ENCODE measurements at regions not wholly inside any gene's neighbourhood (a gene's known extent, or its start where the extent isn't known, plus 50 kb on each side); places are given as distances from the start of the nearest gene placed in this dataset.

- H3K4me2 ChIP-seq (ENCODE audit: low read depth, low read length, poor library complexity, severe bottlenecking) = no peak overlapping the region
These were observed 236.0 kb upstream of the DEFB112 start for GRCh38 chr6:50285735-50286134.

GRCh38 chr6:50288241-50288640 lies 238.5 kb upstream of the DEFB112 start:
- Histone ChIP-seq H4K20me1 (ENCODE audit: insufficient read depth, low read length, poor library complexity, severe bottlenecking) (no peaks in the 10 kb centered on the region), H3K4me2 (ENCODE audit: low read depth, low read length, poor library complexity, severe bottlenecking) (no peak overlapping the region)

More at GRCh38 chr6:50285735-50286134, 236.0 kb upstream of the DEFB112 start:
- Histone ChIP-seq H2AFZ (ENCODE audit: low read length) (no peak overlapping the region), H3K4me3 (ENCODE audit: low read length, poor library complexity, severe bottlenecking) (no peak overlapping the region), H3K9me3 (ENCODE audit: insufficient read depth, low read depth, low read length) (no peaks in the 10 kb centered on the region), H4K20me1 (ENCODE audit: insufficient read depth, low read length, poor library complexity, severe bottlenecking) (no peaks in the 10 kb centered on the region), H3K4me1 (ENCODE audit: insufficient read depth, low read length, poor library complexity, severe bottlenecking) (no peaks in the 10 kb centered on the region), H3F3A (ENCODE audit: low read depth) (no peaks in the 10 kb centered on the region), H3K36me3 (ENCODE audit: insufficient read depth, low read length) (no peaks in the 10 kb centered on the region), H3K27me3 (ENCODE audit: insufficient read depth, low read length, poor library complexity, severe bottlenecking) (no peaks in the 10 kb centered on the region), H3K79me2 (ENCODE audit: insufficient read depth, low read length) (no peaks in the 10 kb centered on the region), H3K9ac (ENCODE audit: low read depth, low read length, poor library complexity, severe bottlenecking) (no peak overlapping the region), H3K9me2 (replicated peaks; ENCODE audit: low read depth, low read length) (no peaks in the 10 kb centered on the region)
- TF ChIP-seq EZH2phosphoT487 (IDR thresholded peaks at IDR 0.05; ENCODE audit: borderline replicate concordance) = no peak
- no peak for TF ChIP-seq CTCF (conservative IDR thresholded peaks at IDR 0.05; ENCODE audit: low read length)

GRCh38 chr6:50288881-50289280 lies 239.2 kb upstream of the DEFB112 start:
- Histone ChIP-seq H3K4me2 (ENCODE audit: low read depth, low read length, poor library complexity, severe bottlenecking) (no peak overlapping the region), H3K9me3 (ENCODE audit: insufficient read depth, low read depth, low read length) (no peaks in the 10 kb centered on the region), H3K9ac (ENCODE audit: low read depth, low read length, poor library complexity, severe bottlenecking) (no peak overlapping the region), H3F3A (ENCODE audit: low read depth) (no peaks in the 10 kb centered on the region), H3K79me2 (ENCODE audit: insufficient read depth, low read length) (no peaks in the 10 kb centered on the region), H2AFZ (ENCODE audit: low read length) (no peak overlapping the region), H4K20me1 (ENCODE audit: insufficient read depth, low read length, poor library complexity, severe bottlenecking) (no peaks in the 10 kb centered on the region), H3K4me3 (ENCODE audit: low read length, poor library complexity, severe bottlenecking) (no peak overlapping the region), H3K9me2 (replicated peaks; ENCODE audit: low read depth, low read length) (no peaks in the 10 kb centered on the region), H3K27me3 (ENCODE audit: insufficient read depth, low read length, poor library complexity, severe bottlenecking) (no peaks in the 10 kb centered on the region), H3K36me3 (ENCODE audit: insufficient read depth, low read length) (no peaks in the 10 kb centered on the region), H3K4me1 (ENCODE audit: insufficient read depth, low read length, poor library complexity, severe bottlenecking) (no peaks in the 10 kb centered on the region)
- TF ChIP-seq EZH2phosphoT487 (IDR thresholded peaks at IDR 0.05; ENCODE audit: borderline replicate concordance) (no peak), CTCF (conservative IDR thresholded peaks at IDR 0.05; ENCODE audit: low read length) (no peak)

More at GRCh38 chr6:50288241-50288640, 238.5 kb upstream of the DEFB112 start:
- Histone ChIP-seq H3K9me2 (replicated peaks; ENCODE audit: low read depth, low read length) (no peaks in the 10 kb centered on the region), H3K79me2 (ENCODE audit: insufficient read depth, low read length) (no peaks in the 10 kb centered on the region), H3K4me1 (ENCODE audit: insufficient read depth, low read length, poor library complexity, severe bottlenecking) (no peaks in the 10 kb centered on the region), H3K36me3 (ENCODE audit: insufficient read depth, low read length) (no peaks in the 10 kb centered on the region), H3K9me3 (ENCODE audit: insufficient read depth, low read depth, low read length) (no peaks in the 10 kb centered on the region), H3F3A (ENCODE audit: low read depth) (no peaks in the 10 kb centered on the region), H2AFZ (ENCODE audit: low read length) (no peak overlapping the region), H3K4me3 (ENCODE audit: low read length, poor library complexity, severe bottlenecking) (no peak overlapping the region), H3K27me3 (ENCODE audit: insufficient read depth, low read length, poor library complexity, severe bottlenecking) (no peaks in the 10 kb centered on the region), H3K9ac (ENCODE audit: low read depth, low read length, poor library complexity, severe bottlenecking) (no peak overlapping the region)
- TF ChIP-seq CTCF (conservative IDR thresholded peaks at IDR 0.05; ENCODE audit: low read length) (no peak), EZH2phosphoT487 (IDR thresholded peaks at IDR 0.05; ENCODE audit: borderline replicate concordance) (no peak)

Measured in Loucy (cell line).